RWPE1 (cell line): ENCODE measurements at regions not wholly inside any gene's neighbourhood (a gene's known extent, or its start where the extent isn't known, plus 50 kb on each side); places are given as distances from the start of the nearest gene placed in this dataset.

ENCODE experiments used
- CTCF ChIA-PET: fragments of 350-600 bp; sonication (Branson Sonifier 250); formaldehyde crosslinking; extraction: SDS; loops from one replicate; lab custom pipeline; 2021; lab: Yijun Ruan, JAX
- POLR2A ChIA-PET: fragments of 400-600 bp; formaldehyde crosslinking; extraction: SDS; loops from one replicate; lab custom pipeline; 2020; ENCODE audit warnings: antibody characterized with exemption; ENCODE audit not compliant: low non-redundant PET; lab: Yijun Ruan, JAX
- DNase-seq: peaks from one replicate; pipeline ENCODE4 v3.0.0; 2012; ENCODE audit warnings: low spot score
- H3K27ac ChIP-seq: fragments of 450-650 bp; 2 replicates; pipeline ENCODE4 v1.5.1; 2017
- TF ChIP-seq, protein P1 (sequence below): fragments of 450-650 bp; conservative IDR thresholded peaks from 2 replicates; pipeline ENCODE4 v1.5.1; 2017; ENCODE audit warnings: low read depth, mild to moderate bottlenecking

DNA sequence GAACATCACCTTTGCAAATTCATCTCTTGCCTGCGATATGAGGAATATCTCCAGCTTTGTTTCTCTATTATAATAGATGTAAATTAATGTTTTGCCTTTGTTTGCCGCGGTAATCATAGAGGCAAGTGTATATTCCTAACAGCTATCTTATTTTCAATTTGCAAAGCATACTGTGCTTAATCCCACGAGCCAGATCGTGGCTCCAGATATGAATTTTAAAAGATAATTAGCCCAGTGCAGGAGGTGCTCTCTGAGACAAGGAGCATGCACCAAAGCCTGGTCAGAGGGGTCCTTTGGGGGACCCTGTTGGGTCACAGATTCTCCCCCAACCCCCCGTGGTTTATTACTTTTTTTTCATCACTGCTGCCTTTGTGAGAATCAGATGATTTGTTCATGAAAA is 1087.5 kb downstream of the BCL11B start:
- ChIA-PET POLR2A (no interaction called here), CTCF (no interaction called here)
- no peak overlapping the region for H3K27ac ChIP-seq
- TF ChIP-seq, protein P1, sequence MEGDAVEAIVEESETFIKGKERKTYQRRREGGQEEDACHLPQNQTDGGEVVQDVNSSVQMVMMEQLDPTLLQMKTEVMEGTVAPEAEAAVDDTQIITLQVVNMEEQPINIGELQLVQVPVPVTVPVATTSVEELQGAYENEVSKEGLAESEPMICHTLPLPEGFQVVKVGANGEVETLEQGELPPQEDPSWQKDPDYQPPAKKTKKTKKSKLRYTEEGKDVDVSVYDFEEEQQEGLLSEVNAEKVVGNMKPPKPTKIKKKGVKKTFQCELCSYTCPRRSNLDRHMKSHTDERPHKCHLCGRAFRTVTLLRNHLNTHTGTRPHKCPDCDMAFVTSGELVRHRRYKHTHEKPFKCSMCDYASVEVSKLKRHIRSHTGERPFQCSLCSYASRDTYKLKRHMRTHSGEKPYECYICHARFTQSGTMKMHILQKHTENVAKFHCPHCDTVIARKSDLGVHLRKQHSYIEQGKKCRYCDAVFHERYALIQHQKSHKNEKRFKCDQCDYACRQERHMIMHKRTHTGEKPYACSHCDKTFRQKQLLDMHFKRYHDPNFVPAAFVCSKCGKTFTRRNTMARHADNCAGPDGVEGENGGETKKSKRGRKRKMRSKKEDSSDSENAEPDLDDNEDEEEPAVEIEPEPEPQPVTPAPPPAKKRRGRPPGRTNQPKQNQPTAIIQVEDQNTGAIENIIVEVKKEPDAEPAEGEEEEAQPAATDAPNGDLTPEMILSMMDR = no peak
- no peak for DNase-seq

DNA sequence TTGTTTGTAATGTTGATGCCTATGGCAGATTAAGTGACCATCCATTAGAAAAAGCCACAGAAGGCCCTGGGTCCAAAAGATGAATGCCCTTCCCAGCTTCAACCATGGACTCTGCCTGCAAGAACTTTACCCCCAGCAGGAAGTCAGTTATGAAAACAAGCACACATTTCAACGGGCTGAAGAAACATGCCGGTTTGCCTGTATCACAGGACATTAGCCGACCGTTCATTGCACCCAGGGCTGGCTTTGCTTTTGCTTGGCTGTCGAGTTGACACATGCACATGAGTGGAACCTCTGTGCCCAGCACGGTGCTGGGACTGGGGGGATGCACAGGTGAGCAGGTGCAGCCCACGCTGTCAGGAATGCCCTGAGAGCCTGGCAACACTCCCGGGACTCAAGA is 1087.0 kb downstream of the BCL11B start:
- no peak for DNase-seq
- TF ChIP-seq, protein P1 = no peak
- POLR2A ChIA-PET = no interaction called here
- CTCF ChIA-PET = no interaction called here
- H3K27ac ChIP-seq = no peak overlapping the region

DNA sequence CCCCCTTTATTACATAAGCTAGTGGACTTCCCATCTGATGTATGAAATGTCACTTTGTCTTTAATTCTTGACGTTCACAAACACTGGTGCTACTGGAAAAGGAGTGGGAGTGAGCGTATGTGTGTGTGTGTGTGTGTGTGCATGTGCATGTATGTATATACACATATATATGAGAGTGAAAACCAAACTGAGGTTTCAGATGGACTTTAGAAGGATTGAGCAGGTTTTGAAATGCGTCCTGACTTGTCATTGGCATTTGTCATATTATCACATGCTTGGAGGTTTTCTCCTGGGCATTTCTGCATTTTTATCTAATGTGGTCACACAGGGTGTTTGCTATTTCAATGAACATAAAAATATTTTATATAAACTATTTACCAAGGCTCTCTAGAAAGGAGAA is 1085.9 kb downstream of the BCL11B start:
- ChIA-PET POLR2A (no interaction called here), CTCF (interaction anchor here (0.6 kb wide), 1 partner anchor 117 kb away, joined by 3 read pairs; no protein-coding TSS in a partner anchor)
- peak; percentile 55 for DNase-seq
- TF ChIP-seq, protein P1 = no peak
- no peak overlapping the region for H3K27ac ChIP-seq

DNA sequence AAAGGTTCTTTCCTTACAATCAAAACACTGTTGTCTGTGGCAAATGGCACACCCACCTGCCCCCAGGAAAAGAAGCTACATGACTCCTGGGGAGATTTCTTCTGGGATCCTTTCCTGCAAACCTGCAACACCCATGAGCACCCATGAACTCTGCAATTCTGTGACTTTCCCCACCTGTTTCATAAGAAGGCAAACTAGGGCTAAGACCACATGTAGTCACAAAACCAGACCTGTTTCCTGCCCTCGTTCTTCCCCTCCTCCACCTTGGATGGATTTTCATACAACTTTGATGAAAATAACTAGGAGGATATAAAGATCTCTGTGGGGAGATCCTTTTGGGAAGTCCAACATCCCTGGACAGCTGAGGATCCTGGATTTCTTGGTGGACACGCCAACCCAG is 1084.7 kb downstream of the BCL11B start:
- POLR2A ChIA-PET = no interaction called here
- no peak overlapping the region for H3K27ac ChIP-seq
- no peak for DNase-seq
- TF ChIP-seq, protein P1 = no peak
- CTCF ChIA-PET = interaction anchor here (0.6 kb wide), 2 partner anchors 404 to 470 kb away, joined by 3 read pairs; no protein-coding TSS in a partner anchor

DNA sequence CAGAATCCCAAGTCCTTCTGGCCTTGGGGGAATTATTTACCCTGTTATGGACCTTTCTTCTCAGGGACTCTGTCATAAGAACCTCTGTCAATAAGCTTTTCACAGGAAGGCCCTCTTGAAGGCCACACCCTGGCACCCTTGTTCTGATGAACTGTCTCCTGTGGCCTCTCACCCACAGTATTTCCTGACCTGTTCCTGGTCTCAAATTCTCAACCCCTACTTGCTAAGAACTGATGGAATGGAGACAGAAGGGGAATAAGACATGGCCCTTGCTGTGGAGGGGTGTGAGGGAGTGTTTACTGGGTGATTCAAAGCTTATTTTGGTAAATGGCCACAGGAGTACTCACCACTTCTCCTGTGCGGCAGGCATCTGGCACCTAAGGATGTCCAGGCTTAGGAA is 1082.9 kb downstream of the BCL11B start:
- TF ChIP-seq, protein P1 = no peak
- POLR2A ChIA-PET = no interaction called here
- CTCF ChIA-PET = no interaction called here
- no peak for DNase-seq
- H3K27ac ChIP-seq = no peak overlapping the region

DNA sequence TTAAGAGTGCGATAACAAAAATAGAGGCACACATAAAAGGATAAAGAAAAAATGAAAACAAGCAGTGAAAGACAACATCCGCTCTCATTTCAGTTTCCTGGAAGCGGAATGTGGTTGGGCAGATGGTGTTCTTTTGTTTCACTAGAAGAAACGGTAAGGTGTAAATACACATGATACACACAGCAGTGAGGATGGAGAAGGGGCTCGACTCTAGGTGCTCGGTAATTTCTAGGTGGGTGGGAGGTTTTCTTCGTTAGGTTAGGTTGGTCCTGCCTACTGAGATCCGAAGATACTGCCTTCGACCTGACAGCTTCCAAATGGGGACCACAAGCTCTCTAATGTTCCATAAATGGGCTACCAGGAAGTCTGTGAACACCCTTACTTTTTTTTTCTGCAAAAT is 1082.5 kb downstream of the BCL11B start:
- TF ChIP-seq, protein P1 = no peak
- no peak for DNase-seq
- ChIA-PET CTCF (interaction anchor here (0.7 kb wide), 1 partner anchor 1035 kb away, joined by 3 read pairs; no protein-coding TSS in a partner anchor), POLR2A (no interaction called here)
- no peak overlapping the region for H3K27ac ChIP-seq
